ENCODE measurements at regions not wholly inside any gene's neighbourhood (a gene's known extent, or its start where the extent isn't known, plus 50 kb on each side); places are given as distances from the start of the nearest gene placed in this dataset.

- DNase-seq (ENCODE audit: low read depth) = no peak
Observed at GRCh38 chr3:102747611-102748010, 312.8 kb downstream of the ZPLD1 start.

GRCh38 chr3:102748646-102749045, 313.8 kb downstream of the ZPLD1 start:
- DNase-seq (ENCODE audit: low read depth) = no peak

GRCh38 chr3:102750322-102750721, 315.5 kb downstream of the ZPLD1 start:
- no peak for DNase-seq (ENCODE audit: low read depth)

GRCh38 chr3:102753901-102754300, 319.1 kb downstream of the ZPLD1 start:
- no peak for DNase-seq (ENCODE audit: low read depth)

GRCh38 chr3:102756706-102757105, 321.9 kb downstream of the ZPLD1 start:
- DNase-seq (ENCODE audit: low read depth) = peak; percentile 28

- DNase-seq (ENCODE audit: low read depth) = no peak
Observed at GRCh38 chr3:102757950-102758349, 323.1 kb downstream of the ZPLD1 start.

- no peak for DNase-seq (ENCODE audit: low read depth)
Observed at GRCh38 chr3:102761766-102762165, 327.0 kb downstream of the ZPLD1 start.

- peak; percentile 70 for DNase-seq (ENCODE audit: low read depth)
Observed at GRCh38 chr3:102790747-102791325, 356.0 kb downstream of the ZPLD1 start.

GRCh38 chr3:102791641-102792589, 357.1 kb downstream of the ZPLD1 start:
- DNase-seq (ENCODE audit: low read depth) = peak; percentile 83

- DNase-seq (ENCODE audit: low read depth) = no peak
Observed at GRCh38 chr3:102796804-102797203, 362.0 kb downstream of the ZPLD1 start.

GRCh38 chr3:102802819-102803420, 368.1 kb downstream of the ZPLD1 start:
- DNase-seq (ENCODE audit: low read depth) = no peak

- DNase-seq (ENCODE audit: low read depth) = no peak
Observed at GRCh38 chr3:102810937-102811336, 376.1 kb downstream of the ZPLD1 start.

- no peak for DNase-seq (ENCODE audit: low read depth)
Observed at GRCh38 chr3:102826636-102827035, 391.8 kb downstream of the ZPLD1 start.

- DNase-seq (ENCODE audit: low read depth) = no peak
Observed at GRCh38 chr3:102827386-102827785, 392.6 kb downstream of the ZPLD1 start.

- no peak for DNase-seq (ENCODE audit: low read depth)
Observed at GRCh38 chr3:102830415-102830814, 395.6 kb downstream of the ZPLD1 start.

- DNase-seq (ENCODE audit: low read depth) = no peak
Observed at GRCh38 chr3:102841866-102842265, 407.1 kb downstream of the ZPLD1 start.

- DNase-seq (ENCODE audit: low read depth) = peak; percentile 23
Observed at GRCh38 chr3:102866845-102867244, 432.0 kb downstream of the ZPLD1 start.

GRCh38 chr3:102883515-102883914, 448.7 kb downstream of the ZPLD1 start:
- no peak for DNase-seq (ENCODE audit: low read depth)

- DNase-seq (ENCODE audit: low read depth) = no peak
Observed at GRCh38 chr3:102885289-102885688, 450.5 kb downstream of the ZPLD1 start.

GRCh38 chr3:102887431-102887830, 452.6 kb downstream of the ZPLD1 start:
- no peak for DNase-seq (ENCODE audit: low read depth)

- DNase-seq (ENCODE audit: low read depth) = peak; percentile 5
Observed at GRCh38 chr3:102896851-102897621, 462.2 kb downstream of the ZPLD1 start.

- DNase-seq (ENCODE audit: low read depth) = no peak
Observed at GRCh38 chr3:102904629-102905028, 469.8 kb downstream of the ZPLD1 start.
